Calu3 (cell line): ENCODE measurements at regions not wholly inside any gene's neighbourhood (a gene's known extent, or its start where the extent isn't known, plus 50 kb on each side); places are given as distances from the start of the nearest gene placed in this dataset.

Experiments used
- BruUV-seq: library from RNA; stranded (reverse); fragments of 400-500 nt; replicated peaks from 2 replicates; lab custom pipeline; 2021; lab: Mats Ljungman, UMichigan
- CTCF ChIA-PET: fragments of 300-600 bp; sonication (Branson Sonifier 250); formaldehyde crosslinking; loops from one replicate; lab custom pipeline; 2022; ENCODE audit warnings: antibody characterized with exemption; lab: Charles Lee
- DNase-seq: peaks from one replicate; pipeline ENCODE4 v3.0.0; 2022
- H3K27ac Mint-ChIP-seq: one replicate; pipeline ENCODE4 v1.8.0; 2022; ENCODE audit warnings: mixed read lengths; ENCODE audit not compliant: unreplicated experiment
- H3K27me3 Mint-ChIP-seq: one replicate; pipeline ENCODE4 v1.8.0; 2022; ENCODE audit warnings: mixed read lengths; ENCODE audit not compliant: unreplicated experiment
- H3K36me3 Mint-ChIP-seq: one replicate; pipeline ENCODE4 v1.8.0; 2022; ENCODE audit warnings: mild to moderate bottlenecking, moderate library complexity, mixed read lengths; ENCODE audit not compliant: insufficient read depth, unreplicated experiment
- H3K4me1 Mint-ChIP-seq: one replicate; pipeline ENCODE4 v1.8.0; 2022; ENCODE audit warnings: mild to moderate bottlenecking, low read depth, mixed read lengths; ENCODE audit not compliant: unreplicated experiment
- H3K4me3 Mint-ChIP-seq: one replicate; pipeline ENCODE4 v1.8.0; 2022; ENCODE audit warnings: mild to moderate bottlenecking, low read depth, moderate library complexity, mixed read lengths; ENCODE audit not compliant: unreplicated experiment
- H3K9me3 Mint-ChIP-seq: one replicate; pipeline ENCODE4 v1.8.0; 2022; ENCODE audit warnings: low read depth, mixed read lengths; ENCODE audit not compliant: unreplicated experiment
- intact Hi-C: fragments of 100-400 bp; cut with micrococcal nuclease; formaldehyde crosslinking; loops from one replicate; pipeline ENCODE4 v1.10.0; 2022; ENCODE audit not compliant: unreplicated experiment
- TF ChIP-seq, protein P1 (sequence below): fragments of 200-600 bp; IDR thresholded peaks from one replicate; pipeline ENCODE4 v1.8.0; 2022; ENCODE audit warnings: antibody characterized with exemption; ENCODE audit not compliant: unreplicated experiment

GRCh38 chr1:187894349-187894748 is 1065.6 kb downstream of the PLA2G4A start:
- TF ChIP-seq, protein P1, sequence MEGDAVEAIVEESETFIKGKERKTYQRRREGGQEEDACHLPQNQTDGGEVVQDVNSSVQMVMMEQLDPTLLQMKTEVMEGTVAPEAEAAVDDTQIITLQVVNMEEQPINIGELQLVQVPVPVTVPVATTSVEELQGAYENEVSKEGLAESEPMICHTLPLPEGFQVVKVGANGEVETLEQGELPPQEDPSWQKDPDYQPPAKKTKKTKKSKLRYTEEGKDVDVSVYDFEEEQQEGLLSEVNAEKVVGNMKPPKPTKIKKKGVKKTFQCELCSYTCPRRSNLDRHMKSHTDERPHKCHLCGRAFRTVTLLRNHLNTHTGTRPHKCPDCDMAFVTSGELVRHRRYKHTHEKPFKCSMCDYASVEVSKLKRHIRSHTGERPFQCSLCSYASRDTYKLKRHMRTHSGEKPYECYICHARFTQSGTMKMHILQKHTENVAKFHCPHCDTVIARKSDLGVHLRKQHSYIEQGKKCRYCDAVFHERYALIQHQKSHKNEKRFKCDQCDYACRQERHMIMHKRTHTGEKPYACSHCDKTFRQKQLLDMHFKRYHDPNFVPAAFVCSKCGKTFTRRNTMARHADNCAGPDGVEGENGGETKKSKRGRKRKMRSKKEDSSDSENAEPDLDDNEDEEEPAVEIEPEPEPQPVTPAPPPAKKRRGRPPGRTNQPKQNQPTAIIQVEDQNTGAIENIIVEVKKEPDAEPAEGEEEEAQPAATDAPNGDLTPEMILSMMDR: no peak
- peaks cover 6% of the 10 kb centered on the region for H3K9me3 Mint-ChIP-seq
- CTCF ChIA-PET: no interaction called here
- no peak overlapping the region for H3K4me3 Mint-ChIP-seq
- H3K36me3 Mint-ChIP-seq: no peaks in the 10 kb centered on the region
- H3K27ac Mint-ChIP-seq: no peak overlapping the region
- no peaks in the 10 kb centered on the region for H3K4me1 Mint-ChIP-seq
- BruUV-seq: no TSS peak
- DNase-seq: no peak
- intact Hi-C loops: no loop called here
- no peaks in the 10 kb centered on the region for H3K27me3 Mint-ChIP-seq

GRCh38 chr1:187903223-187903622 is 1074.5 kb downstream of the PLA2G4A start:
- no peaks in the 10 kb centered on the region for H3K4me1 Mint-ChIP-seq
- intact Hi-C loops: no loop called here
- H3K27ac Mint-ChIP-seq: no peak overlapping the region
- TF ChIP-seq, protein P1: no peak
- no peaks in the 10 kb centered on the region for H3K27me3 Mint-ChIP-seq
- no peaks in the 10 kb centered on the region for H3K9me3 Mint-ChIP-seq
- no peak for DNase-seq
- no peak overlapping the region for H3K4me3 Mint-ChIP-seq
- CTCF ChIA-PET: interaction anchor here (1.0 kb wide), 1 partner anchor 13 kb away, joined by 3 read pairs; no protein-coding TSS in a partner anchor
- no peaks in the 10 kb centered on the region for H3K36me3 Mint-ChIP-seq
- BruUV-seq: no TSS peak

- Mint-ChIP-seq H3K27me3 (no peaks in the 10 kb centered on the region), H3K9me3 (no peaks in the 10 kb centered on the region), H3K27ac (no peak overlapping the region), H3K4me3 (no peak overlapping the region), H3K4me1 (no peaks in the 10 kb centered on the region), H3K36me3 (no peaks in the 10 kb centered on the region)
- intact Hi-C loops: no loop called here
- BruUV-seq: no TSS peak
- peak; percentile 18 for DNase-seq
- TF ChIP-seq, protein P1: no peak
- CTCF ChIA-PET: no interaction called here
Measured at GRCh38 chr1:187909382-187909781, 1080.6 kb downstream of the PLA2G4A start.

DNA sequence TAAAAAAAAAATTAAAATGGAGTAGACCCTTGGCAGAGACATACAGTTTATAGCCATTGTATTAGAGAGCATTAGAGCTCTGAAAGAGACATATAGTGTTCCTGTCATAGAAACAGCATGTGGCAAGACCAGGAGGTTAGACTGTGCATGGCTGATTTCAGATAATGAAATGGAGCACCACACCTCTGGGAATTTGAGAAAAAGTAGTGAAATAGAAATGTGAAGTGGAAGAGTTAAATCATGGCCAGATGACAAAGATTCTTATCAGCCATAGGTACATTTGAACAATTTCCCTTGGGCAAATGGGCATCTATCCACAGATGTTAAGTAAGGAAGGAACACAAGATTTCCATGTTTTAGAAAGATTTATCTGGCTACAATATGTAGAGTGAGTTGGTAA is 1083.1 kb downstream of the PLA2G4A start:
- intact Hi-C loops: no loop called here
- TF ChIP-seq, protein P1: no peak
- BruUV-seq: no TSS peak
- DNase-seq: no peak
- H3K27me3 Mint-ChIP-seq: no peaks in the 10 kb centered on the region
- no peak overlapping the region for H3K4me3 Mint-ChIP-seq
- H3K27ac Mint-ChIP-seq: no peak overlapping the region
- H3K9me3 Mint-ChIP-seq: peaks cover 3% of the 10 kb centered on the region
- H3K36me3 Mint-ChIP-seq: no peaks in the 10 kb centered on the region
- CTCF ChIA-PET: no interaction called here
- no peaks in the 10 kb centered on the region for H3K4me1 Mint-ChIP-seq
